A673 (cell line): ENCODE measurements at regions not wholly inside any gene's neighbourhood (a gene's known extent, or its start where the extent isn't known, plus 50 kb on each side); places are given as distances from the start of the nearest gene placed in this dataset.

Experiments
- EZH2 ChIP-seq: fragments of 200-600 bp; sonication (generic); IDR thresholded peaks from 2 replicates; pipeline ENCODE4 v1.6.1; 2017; ENCODE audit warnings: borderline replicate concordance, low read depth, mild to moderate bottlenecking, mixed read lengths, antibody characterized with exemption, low read length; ENCODE audit not compliant: poor library complexity, severe bottlenecking
- TF ChIP-seq, protein P1 (sequence below): fragments of 300-800, 200-600 bp; sonication (generic); conservative IDR thresholded peaks from 2 replicates; pipeline ENCODE4 v1.5.1; 2017; ENCODE audit warnings: low read depth, mild to moderate bottlenecking, antibody characterized with exemption, low read length, moderate library complexity, mixed read lengths

DNA sequence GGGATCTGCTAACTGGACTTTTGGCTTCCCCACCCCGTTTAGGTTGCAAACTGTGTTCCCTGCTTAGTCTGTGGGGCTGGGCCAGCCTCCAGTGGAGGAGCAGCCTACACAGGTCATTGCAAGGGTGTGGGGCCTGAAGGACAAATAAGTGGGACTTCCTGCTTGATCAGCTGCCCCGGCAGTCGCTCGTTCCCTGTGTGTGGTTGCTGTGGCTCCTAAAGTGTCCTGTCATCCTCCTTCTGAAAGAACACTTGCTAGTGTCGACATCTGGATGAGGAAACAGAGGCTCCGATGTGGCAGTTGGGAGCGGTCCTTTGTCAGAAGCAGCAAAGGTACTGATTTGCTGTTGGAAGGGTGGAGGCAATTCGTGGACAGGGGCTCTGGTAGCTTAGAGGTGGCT is 88.9 kb upstream of the TBCA start:
- TF ChIP-seq, protein P1, sequence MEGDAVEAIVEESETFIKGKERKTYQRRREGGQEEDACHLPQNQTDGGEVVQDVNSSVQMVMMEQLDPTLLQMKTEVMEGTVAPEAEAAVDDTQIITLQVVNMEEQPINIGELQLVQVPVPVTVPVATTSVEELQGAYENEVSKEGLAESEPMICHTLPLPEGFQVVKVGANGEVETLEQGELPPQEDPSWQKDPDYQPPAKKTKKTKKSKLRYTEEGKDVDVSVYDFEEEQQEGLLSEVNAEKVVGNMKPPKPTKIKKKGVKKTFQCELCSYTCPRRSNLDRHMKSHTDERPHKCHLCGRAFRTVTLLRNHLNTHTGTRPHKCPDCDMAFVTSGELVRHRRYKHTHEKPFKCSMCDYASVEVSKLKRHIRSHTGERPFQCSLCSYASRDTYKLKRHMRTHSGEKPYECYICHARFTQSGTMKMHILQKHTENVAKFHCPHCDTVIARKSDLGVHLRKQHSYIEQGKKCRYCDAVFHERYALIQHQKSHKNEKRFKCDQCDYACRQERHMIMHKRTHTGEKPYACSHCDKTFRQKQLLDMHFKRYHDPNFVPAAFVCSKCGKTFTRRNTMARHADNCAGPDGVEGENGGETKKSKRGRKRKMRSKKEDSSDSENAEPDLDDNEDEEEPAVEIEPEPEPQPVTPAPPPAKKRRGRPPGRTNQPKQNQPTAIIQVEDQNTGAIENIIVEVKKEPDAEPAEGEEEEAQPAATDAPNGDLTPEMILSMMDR: no peak
- TF ChIP-seq EZH2: no peak
